ENCODE measurements at regions not wholly inside any gene's neighbourhood (a gene's known extent, or its start where the extent isn't known, plus 50 kb on each side); places are given as distances from the start of the nearest gene placed in this dataset.
"Not testable (repeated sequence)": the region's sequence is repeated elsewhere in the genome, so short reads cannot be mapped to it uniquely, and the experiment has no call there.

DNA sequence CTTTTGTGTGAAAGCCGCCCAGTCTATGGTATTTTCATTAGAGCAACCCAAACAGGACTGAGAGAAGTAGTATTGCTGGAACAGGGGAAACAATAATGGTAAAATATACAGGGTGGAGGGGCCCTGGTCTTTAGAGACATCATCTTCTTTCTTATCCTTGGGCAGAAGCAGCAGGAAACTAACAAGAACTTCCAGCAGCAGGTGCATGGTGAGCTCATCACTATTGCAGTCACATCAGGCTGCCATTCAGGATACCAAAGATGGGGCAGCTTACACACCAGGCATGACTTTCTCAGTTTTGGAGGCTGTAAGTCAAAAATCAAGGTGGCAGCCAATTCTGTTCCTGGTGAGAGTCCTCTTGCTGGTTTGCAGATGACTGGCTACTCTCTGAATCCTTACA is 478.3 kb upstream of the RUNX1 start:
- DNase-seq (ENCODE audit: low spot score), result no peak

DNA sequence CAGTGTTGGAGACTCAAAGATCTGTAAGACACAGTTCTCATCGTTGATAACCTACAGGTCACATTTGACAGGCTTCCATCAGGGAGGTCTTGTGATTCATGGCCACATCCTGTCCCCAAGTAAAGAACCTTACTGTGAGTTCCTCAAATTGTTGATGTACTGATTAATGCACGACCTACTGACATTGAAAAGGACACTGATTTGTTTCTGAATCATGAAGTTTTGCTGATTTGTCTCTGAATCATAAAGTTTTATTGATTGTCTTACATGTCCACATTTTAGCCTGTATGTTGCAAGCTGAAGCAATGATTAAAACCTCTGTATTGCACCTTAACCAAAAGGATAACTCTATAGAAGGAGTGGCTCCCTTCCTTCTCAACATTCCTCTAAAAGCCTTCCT is 476.3 kb upstream of the RUNX1 start:
- no peak for DNase-seq (ENCODE audit: low spot score)

DNA sequence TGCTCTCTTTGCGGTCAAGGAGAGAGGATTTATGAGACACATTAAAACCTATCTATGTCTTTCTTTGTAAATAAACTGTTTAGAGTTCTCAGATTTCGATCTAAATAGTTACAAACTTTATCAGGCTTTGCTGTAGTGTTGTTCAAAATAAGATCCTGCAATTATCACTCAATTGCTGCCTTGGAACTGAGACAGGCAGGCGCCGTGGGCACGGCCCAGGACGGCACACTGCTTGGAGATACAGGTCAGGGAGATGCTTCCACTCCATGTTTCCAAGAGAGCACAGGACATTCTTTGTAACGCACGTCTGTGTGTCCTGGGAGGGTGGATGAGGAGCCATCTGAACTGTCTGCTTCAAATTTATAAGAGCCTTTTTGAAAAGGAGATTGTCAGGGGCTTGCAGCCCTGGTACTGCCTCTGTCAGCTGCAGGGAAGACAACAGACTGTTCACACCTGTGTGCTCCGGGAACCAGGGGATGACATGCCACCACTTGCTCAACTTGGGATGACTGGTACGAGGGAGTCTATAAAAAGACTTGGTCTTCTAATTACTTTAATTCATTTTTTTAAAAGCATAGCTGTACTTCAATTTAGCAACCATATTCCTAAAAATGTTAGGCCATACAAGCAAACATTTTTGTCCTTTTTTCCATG is 472.9 kb upstream of the RUNX1 start:
- DNase-seq (ENCODE audit: low spot score), result no peak

DNA sequence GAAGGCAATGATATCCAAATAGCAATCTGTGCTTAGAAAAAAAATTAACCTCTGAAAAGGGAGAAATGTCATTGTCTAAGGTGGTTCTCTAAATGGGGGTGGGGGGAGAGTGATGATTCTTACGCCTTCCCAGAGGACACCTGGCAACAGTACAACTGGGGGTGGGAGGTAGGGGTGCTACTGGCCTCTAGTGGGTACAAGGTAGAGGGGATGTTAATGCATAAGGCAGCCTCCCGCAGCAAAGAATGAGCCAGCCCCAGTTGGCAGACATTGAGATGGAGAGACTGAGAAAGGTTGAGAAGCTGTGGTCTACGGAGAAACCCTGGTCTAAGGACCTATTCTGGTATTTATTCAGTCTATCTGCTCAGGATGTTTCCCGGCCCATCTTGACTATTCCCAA is 472.2 kb upstream of the RUNX1 start:
- DNase-seq (ENCODE audit: low spot score), result no peak

DNA sequence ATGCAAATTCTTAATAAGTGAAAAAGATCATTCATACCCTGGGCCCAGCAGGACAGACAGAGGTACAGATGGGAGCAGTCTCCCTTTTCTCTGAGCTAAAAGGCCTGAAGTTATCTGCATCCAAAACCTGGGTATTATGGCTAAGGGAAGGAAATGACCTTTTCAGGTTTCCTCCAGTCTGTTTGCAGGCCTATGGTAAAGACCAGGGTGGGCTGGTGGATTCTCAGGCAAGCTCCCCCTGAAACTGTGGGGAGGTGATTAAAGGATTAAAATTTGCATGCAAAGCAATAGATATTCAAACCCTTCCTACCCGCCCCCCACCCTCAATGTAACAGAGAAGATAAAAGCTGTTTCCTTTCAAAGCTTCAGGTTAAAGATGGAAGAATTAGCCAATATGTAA is 471.8 kb upstream of the RUNX1 start:
- DNase-seq (ENCODE audit: low spot score), result no peak

DNA sequence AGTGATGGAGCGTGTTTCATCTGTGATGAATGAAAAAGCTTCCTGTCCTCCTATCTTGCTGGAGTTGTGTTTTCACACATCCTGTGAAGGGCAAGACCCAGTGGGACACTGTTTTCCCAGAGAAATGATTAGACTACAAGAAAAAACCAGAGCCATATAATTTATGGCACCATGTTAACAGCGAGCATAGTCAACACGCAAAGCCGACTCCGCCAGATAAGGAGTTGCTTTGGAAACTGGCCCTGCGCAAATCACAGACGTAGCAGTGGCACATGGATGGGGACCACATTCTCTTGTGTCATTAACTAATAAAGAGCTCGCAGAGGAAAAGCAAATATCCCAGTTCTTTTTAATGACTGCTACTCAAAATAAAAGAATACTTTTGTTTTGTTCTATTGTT is 471.2 kb upstream of the RUNX1 start:
- DNase-seq (ENCODE audit: low spot score), result no peak

DNA sequence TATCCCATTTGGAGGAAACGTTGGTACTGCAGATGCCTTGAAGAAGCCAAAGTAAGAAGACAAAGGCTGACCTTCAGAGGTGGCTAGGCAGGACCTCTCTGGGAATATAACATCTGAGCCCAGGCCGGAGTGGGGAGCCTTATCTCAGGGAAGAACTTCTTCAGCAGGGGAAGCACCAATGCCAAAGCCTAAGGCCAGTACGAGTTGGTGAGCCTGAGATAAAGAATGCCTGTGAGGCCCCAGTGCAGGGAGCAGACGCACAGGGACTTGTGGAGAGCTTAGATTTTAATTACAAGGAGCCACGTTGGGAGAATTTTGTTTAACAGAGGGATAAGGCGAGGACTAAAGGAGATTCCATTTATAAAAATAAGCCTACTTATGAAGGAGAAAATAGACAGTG is 468.8 kb upstream of the RUNX1 start:
- no peak for DNase-seq (ENCODE audit: low spot score)

DNA sequence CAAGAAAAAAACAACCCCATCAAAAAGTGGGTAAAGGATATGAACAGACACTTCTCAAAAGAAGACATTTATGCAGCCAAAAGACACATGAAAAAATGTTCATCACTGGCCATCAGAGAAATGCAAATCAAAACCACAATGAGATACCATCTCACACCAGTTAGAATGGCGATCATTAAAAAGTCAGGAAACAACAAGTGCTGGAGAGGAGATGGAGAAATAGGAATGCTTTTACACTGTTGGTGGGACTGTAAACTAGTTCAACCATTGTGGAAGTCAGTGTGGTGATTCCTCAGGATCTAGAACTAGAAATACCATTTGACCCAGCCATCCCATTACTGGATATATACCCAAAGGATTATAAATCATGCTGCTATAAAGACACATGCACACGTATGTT is 467.2 kb upstream of the RUNX1 start:
- not testable (repeated sequence) for DNase-seq (ENCODE audit: low spot score)

DNA sequence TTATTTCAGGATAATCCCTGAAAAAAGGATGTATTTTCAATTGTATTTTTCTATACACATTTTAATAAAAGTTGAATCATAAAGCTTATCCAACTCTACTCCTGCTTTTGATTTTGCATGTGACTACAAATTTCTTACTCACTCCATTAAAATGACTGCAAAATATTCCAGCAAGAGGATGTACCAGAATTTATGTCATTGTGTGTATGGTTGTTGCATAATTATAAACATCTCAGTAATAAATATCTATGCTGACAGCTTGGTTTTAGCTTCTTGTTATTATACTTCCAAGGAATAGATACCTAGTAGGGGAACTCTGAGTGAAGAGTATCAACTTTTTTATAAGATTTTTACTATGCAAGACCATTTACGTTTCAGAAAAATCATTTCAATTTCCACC is 463.2 kb upstream of the RUNX1 start:
- no peak for DNase-seq (ENCODE audit: low spot score)

DNA sequence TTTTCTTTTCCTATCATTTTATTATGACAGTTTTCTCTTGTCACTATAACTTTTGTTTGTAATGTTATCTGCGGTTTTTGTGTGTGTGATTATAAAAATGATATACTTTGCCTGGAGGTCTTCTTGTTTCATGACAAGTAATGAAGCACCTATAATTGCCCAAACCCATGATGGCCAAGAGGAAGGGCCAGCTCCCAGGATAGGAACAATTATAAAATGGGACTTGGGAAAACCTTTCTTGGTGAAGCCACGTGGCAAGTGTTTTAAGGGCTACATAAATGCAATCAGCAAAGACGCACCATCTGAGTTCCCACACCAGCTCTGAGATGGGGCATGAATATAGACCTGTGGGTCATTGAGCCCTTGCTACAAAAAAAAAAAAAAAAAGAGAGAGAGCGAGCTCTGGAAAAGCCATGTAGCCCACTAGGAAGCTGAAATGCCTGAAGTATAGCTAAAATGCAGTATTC is 462.6 kb upstream of the RUNX1 start:
- DNase-seq (ENCODE audit: low spot score), result no peak

DNA sequence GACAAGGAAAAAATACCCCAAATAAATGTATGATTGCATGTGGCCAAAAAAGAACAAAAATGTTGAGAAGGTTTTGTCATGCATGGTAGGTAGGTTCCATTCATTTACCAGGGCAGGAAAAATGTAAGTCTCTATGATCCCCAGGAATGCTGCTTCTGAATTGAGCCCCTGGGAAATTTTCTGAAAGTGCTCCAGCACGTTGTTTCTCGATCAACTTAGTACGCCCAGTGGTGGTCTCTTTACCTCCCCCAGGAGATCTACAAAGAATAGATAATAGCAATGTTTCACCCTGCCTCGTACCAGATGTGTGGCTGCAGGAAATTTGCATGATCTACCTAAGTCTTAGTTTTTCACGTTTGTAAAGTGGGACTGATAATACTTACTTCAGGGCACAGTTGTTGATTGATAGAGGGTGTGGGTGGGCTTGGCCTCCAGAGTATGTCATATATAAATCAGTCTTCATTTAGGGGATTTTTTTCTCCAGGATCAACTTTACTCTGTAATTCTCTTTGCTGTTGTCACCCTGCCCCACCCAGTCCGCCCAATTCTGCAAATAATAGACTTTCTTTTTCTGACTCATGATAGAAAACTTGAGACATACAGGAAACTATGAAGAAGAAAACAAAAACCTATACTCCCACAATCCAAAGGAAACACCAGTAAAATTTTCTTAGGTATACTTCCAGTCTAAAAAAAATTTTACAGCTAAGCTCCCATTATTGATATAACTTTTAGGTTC is 462.0 kb upstream of the RUNX1 start:
- DNase-seq (ENCODE audit: low spot score), result no peak

DNA sequence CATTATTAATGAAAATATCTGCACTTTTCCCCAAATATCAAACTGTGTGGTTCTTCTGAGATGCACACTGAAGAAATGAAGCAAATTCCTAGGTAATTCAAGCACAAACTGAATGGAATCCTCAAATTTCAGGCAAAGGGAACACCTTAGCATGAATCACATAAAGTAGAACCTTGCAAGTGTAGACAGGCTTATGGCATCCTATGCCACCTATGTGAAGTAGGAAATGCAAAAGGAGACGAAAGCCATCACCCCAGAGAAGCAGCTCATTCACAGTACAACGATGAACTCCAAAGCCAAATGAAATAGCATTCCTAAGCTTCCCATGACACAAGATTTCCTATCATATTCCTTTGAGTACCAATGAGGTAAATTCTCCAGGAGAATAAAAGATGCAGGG is 461.2 kb upstream of the RUNX1 start:
- no peak for DNase-seq (ENCODE audit: low spot score)

DNA sequence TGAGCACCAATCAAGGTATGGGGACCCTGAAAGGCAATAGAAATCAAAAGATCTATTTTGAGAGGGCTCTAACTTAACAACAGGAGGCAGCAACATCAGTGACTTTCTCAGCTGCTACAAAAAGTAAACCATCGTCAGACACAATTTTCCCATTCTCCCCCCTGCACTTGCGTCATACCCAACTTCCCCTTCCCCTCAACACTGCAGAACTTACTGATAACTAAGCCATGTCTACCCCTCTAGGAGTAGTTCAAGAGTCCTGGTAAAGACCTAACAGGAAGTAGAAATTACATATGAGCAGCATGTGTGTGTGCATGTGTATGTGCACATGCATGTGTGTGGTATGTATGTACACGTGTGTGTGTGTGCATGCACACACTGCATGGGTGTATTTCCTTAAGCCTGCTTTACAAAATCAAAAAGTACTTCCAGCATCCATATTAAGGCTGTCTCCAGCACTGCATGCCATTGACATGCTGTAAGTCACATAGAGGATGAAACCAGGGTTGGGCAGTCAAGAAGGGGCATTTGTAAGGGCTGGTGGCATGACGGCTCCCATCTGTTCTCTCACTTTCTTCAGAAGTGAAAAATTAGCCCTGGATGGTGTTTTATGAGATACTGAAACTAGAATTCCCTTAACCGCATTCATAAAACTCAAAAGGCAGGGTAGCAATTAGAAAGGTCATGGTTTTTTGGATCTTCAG is 460.1 kb upstream of the RUNX1 start:
- DNase-seq (ENCODE audit: low spot score), result no peak

DNA sequence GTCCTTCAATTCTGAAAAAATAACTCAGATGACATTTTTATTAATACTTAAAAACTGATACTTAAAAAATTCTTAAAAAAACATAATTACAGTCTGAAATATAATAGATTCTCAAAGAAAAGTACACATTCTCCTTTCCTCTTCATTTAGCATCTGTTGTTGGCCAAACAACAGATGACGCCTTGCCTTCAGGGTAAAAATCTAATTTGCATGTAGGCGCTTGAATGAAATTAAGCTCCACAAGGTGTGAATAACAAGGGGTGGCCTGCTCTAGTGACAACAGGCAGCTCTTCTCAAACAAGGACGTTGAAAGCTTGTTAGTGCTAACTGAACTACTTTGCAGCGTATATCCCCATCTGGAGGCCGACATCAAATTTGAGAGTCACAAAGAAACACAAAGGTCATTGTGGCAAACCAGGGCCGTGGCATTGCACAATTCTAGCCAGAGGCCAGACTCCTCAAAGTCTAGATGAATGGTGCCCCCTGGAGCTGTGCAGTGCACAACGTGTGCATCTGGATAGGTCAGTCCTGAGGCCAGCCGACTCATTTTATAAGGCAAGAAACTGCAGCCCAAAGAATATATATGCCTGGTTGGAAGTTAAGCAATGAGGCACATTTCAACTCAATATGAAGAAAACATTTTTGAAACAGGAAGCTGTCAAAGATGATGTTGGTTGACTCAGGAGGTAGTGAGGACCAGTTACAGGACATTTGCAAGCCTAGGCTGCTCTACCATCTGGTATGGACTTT is 459.2 kb upstream of the RUNX1 start:
- peak; percentile 53 for DNase-seq (ENCODE audit: low spot score)

DNA sequence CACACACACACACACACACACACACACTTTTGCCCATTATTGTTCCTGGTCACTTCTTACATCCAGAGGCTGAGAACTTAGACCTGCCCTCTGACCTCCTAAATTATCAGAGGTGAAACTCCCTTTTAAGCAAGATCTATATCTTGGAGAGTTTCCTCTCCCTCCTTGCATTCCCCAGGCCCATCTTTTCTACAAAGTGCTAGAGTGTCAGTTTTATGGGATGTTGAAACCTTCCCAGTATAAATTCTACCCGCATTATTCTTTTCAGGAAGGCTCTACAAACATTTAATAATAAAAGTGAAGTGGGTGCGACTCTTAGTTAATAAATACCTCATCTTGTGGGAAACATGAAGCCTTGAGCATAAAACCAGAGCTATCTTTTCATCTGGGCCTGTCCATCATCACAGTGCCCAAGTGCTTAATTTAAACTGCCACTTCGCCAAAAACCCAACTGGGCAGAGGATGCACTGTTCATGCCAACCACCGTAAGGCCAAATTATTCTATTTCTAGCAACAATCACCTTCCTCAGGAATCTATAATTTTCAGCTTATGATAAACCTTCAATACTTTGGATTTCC is 458.2 kb upstream of the RUNX1 start:
- DNase-seq (ENCODE audit: low spot score), result no peak

DNA sequence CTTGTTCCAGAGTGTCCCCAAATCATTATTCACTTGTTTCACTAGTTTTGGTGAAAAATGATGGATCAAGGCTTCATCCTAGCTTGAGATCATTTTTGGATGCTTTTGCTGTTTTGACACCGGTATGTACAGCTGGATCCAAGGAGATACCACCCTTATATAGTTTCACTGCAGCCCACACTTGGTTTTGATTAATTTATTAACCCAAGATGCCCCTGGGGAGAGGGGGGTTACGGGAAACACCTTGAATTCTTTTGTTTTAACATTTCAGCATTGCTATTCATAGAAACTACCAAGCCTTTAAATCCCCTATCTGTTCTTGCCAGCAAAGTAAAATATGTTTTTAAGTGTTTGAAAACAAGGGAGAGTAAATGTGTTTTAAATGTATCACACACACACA is 457.7 kb upstream of the RUNX1 start:
- DNase-seq (ENCODE audit: low spot score), result no peak

DNA sequence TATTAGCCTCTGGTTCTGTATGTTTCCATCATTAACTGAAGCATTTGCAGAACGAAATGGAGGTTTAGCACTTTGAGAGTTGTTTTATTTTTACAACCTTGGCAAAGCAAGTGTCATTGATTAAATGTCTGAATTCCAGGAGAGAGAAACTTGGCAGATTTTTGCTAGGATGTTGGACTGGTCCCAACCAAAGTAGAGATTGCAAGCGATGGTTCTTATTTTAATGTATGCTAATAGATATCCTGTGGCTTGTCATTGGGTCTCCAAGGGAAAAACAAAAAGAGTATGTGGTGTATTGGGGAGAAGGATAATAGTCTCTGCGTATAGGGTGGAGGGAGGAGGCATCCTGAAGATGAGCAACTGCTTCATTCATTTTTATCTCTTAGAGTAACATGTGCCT is 457.2 kb upstream of the RUNX1 start:
- no peak for DNase-seq (ENCODE audit: low spot score)

DNA sequence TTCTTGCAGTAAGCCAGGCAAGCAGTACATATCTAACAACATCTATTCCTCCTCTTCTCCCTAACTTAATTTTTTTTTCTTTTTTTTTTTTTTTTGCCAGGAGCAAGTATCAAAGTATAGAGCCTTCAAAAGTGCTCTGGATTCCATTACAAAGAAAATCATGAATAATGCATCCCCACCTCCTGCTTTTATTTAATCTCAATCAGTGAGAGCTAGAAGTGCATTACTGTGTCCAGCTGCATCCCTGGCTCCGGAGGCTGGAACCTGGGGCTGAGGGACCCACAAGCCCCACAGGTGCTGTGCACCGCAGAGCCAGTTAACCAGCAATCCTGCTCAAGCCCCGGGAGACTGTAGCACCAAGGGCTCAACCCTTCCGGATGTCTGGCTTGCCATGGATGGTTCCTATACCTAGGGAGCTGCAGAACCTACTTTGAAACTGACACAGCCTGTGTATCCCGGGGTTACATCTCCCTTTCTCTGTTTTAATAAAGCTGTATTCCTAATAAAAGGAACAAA is 455.9 kb upstream of the RUNX1 start:
- no peak for DNase-seq (ENCODE audit: low spot score)

DNA sequence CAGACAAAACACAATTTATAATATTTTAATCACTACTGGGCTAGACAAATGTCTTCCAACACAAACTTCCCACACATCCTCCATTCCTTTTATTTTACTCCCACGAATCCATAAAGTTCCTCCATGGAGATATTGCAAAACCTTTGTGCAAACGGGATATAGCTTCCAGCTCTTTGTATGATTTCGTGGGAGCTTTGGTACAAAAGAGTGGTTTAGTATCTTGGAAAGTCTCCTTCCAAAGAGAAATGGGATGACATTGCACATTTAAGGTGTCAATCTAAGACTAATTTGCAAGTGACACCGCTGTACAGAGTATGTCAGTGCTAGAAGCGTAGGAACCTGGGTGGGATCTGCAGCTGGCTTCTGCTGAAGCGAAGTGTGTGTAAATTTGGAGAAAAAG is 455.2 kb upstream of the RUNX1 start:
- DNase-seq (ENCODE audit: low spot score), result no peak

DNA sequence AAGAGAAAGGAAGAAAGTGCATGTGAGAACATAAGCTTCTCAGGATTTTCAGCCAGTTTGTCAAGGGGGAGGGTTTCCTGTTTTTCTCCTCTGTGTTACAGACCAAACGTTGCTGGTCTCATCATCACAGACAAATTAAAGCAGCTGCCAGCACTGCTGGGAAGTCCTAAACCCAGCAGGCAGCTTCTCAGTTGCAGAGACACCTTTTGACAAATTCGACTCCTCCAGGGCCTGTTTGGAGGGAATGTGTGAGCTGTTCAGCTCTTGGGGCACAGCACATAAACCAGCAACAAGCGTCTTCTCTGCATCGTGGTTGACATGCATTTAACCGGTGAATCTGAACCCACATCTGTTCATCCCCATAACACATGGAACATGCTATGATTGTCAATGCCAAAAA is 454.6 kb upstream of the RUNX1 start:
- peak; percentile 13 for DNase-seq (ENCODE audit: low spot score)

DNA sequence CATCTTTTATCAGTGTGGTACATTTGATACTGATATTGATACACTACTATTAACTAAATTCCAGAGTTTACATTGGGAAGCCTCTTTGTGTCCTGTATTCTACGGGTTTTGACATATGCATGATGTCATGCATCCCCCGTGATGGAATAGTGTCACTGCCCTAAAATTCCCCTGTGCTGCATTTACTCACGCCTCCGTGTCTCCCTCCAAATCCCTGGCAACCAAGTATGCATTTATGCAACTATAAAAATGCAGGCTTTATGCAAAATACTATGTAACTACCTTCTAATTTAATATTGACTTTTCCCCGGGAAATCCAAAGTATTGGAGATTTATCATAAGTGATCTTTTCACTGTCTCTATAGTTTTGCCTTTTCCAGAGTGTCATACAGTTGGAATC is 453.7 kb upstream of the RUNX1 start:
- DNase-seq (ENCODE audit: low spot score), result no peak

DNA sequence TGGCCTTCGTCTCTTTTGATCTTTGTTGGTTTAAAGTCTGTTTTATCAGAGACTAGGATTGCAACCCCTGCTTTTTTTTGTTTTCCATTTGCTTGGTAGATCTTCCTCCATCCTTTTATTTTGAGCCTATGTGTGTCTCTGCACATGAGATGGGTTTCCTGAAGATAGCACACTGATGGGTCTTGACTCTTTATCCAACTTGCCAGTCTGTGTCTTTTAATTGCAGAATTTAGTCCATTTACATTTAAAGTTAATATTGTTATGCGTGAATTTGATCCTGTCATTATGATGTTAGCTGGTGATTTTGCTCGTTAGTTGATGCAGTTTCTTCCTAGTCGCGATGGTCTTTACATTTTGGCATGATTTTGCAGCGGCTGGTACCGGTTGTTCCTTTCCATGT is 448.4 kb upstream of the RUNX1 start:
- not testable (repeated sequence) for DNase-seq (ENCODE audit: low spot score)

Measured in AG08396 (cell line).